ENCODE measurements at regions not wholly inside any gene's neighbourhood (a gene's known extent, or its start where the extent isn't known, plus 50 kb on each side); places are given as distances from the start of the nearest gene placed in this dataset.

- no peaks in the 10 kb centered on the region for H3K4me1 ChIP-seq (ENCODE audit: low read depth, poor library complexity, severe bottlenecking)
- no peak overlapping the region for H2AFZ ChIP-seq (ENCODE audit: low read depth)
- no peak overlapping the region for H3K27ac ChIP-seq
- H3K27me3 ChIP-seq (ENCODE audit: insufficient read depth, low read depth) = no peaks in the 10 kb centered on the region
- H3K9ac ChIP-seq = no peak overlapping the region
- H4K20me1 ChIP-seq (ENCODE audit: insufficient read depth) = no peaks in the 10 kb centered on the region
- no peak overlapping the region for H3K4me3 ChIP-seq (IDR thresholded peaks at IDR 0.05; ENCODE audit: insufficient read depth, low read depth, low read length)
- TF ChIP-seq CTCF (conservative IDR thresholded peaks at IDR 0.05; ENCODE audit: low read depth, low read length) = no peak
- no peaks in the 10 kb centered on the region for H3K79me2 ChIP-seq (ENCODE audit: insufficient read depth, low read depth)
- H3K4me2 ChIP-seq = no peak overlapping the region
- no peaks in the 10 kb centered on the region for H3K36me3 ChIP-seq (ENCODE audit: insufficient read depth)
These were observed 55.0 kb upstream of the CXXC4 start for GRCh38 chr4:104549736-104550135.

GRCh38 chr4:104559502-104559901 lies 64.8 kb upstream of the CXXC4 start:
- Histone ChIP-seq H3K79me2 (ENCODE audit: insufficient read depth, low read depth) (no peaks in the 10 kb centered on the region), H2AFZ (ENCODE audit: low read depth) (no peak overlapping the region), H3K9ac (no peak overlapping the region), H3K4me1 (ENCODE audit: low read depth, poor library complexity, severe bottlenecking) (peaks cover 8% of the 10 kb centered on the region), H4K20me1 (ENCODE audit: insufficient read depth) (no peaks in the 10 kb centered on the region), H3K27me3 (ENCODE audit: insufficient read depth, low read depth) (no peaks in the 10 kb centered on the region), H3K4me2 (no peak overlapping the region), H3K36me3 (ENCODE audit: insufficient read depth) (no peaks in the 10 kb centered on the region), H3K4me3 (IDR thresholded peaks at IDR 0.05; ENCODE audit: insufficient read depth, low read depth, low read length) (no peak overlapping the region), H3K27ac (no peak overlapping the region)
- no peak for TF ChIP-seq CTCF (conservative IDR thresholded peaks at IDR 0.05; ENCODE audit: low read depth, low read length)

- Histone ChIP-seq H3K4me2 (no peak overlapping the region), H3K4me1 (ENCODE audit: low read depth, poor library complexity, severe bottlenecking) (no peaks in the 10 kb centered on the region), H3K79me2 (ENCODE audit: insufficient read depth, low read depth) (no peaks in the 10 kb centered on the region), H3K27ac (no peak overlapping the region), H3K4me3 (IDR thresholded peaks at IDR 0.05; ENCODE audit: insufficient read depth, low read depth, low read length) (no peak overlapping the region), H3K36me3 (ENCODE audit: insufficient read depth) (no peaks in the 10 kb centered on the region), H2AFZ (ENCODE audit: low read depth) (no peak overlapping the region), H3K27me3 (ENCODE audit: insufficient read depth, low read depth) (no peaks in the 10 kb centered on the region), H3K9ac (no peak overlapping the region), H4K20me1 (ENCODE audit: insufficient read depth) (no peaks in the 10 kb centered on the region)
- no peak for TF ChIP-seq CTCF (conservative IDR thresholded peaks at IDR 0.05; ENCODE audit: low read depth, low read length)
These were observed 76.6 kb upstream of the CXXC4 start for GRCh38 chr4:104571341-104571740.

GRCh38 chr4:104574371-104574770 lies 79.7 kb upstream of the CXXC4 start:
- Histone ChIP-seq H3K79me2 (ENCODE audit: insufficient read depth, low read depth) (no peaks in the 10 kb centered on the region), H3K4me2 (no peak overlapping the region), H3K4me3 (IDR thresholded peaks at IDR 0.05; ENCODE audit: insufficient read depth, low read depth, low read length) (no peak overlapping the region), H3K27ac (no peak overlapping the region), H3K36me3 (ENCODE audit: insufficient read depth) (no peaks in the 10 kb centered on the region), H3K27me3 (ENCODE audit: insufficient read depth, low read depth) (no peaks in the 10 kb centered on the region), H3K9ac (no peak overlapping the region), H4K20me1 (ENCODE audit: insufficient read depth) (no peaks in the 10 kb centered on the region), H2AFZ (ENCODE audit: low read depth) (no peak overlapping the region), H3K4me1 (ENCODE audit: low read depth, poor library complexity, severe bottlenecking) (no peaks in the 10 kb centered on the region)
- no peak for TF ChIP-seq CTCF (conservative IDR thresholded peaks at IDR 0.05; ENCODE audit: low read depth, low read length)

GRCh38 chr4:104575278-104575677 lies 80.6 kb upstream of the CXXC4 start:
- TF ChIP-seq CTCF (conservative IDR thresholded peaks at IDR 0.05; ENCODE audit: low read depth, low read length) = no peak
- H3K79me2 ChIP-seq (ENCODE audit: insufficient read depth, low read depth) = no peaks in the 10 kb centered on the region
- H2AFZ ChIP-seq (ENCODE audit: low read depth) = no peak overlapping the region
- H3K27me3 ChIP-seq (ENCODE audit: insufficient read depth, low read depth) = no peaks in the 10 kb centered on the region
- H3K4me1 ChIP-seq (ENCODE audit: low read depth, poor library complexity, severe bottlenecking) = no peaks in the 10 kb centered on the region
- H3K4me3 ChIP-seq (IDR thresholded peaks at IDR 0.05; ENCODE audit: insufficient read depth, low read depth, low read length) = no peak overlapping the region
- no peaks in the 10 kb centered on the region for H4K20me1 ChIP-seq (ENCODE audit: insufficient read depth)
- no peak overlapping the region for H3K9ac ChIP-seq
- no peak overlapping the region for H3K4me2 ChIP-seq
- H3K27ac ChIP-seq = no peak overlapping the region
- no peaks in the 10 kb centered on the region for H3K36me3 ChIP-seq (ENCODE audit: insufficient read depth)

Data from KMS-11 (cell line).